ENCODE measurements at regions not wholly inside any gene's neighbourhood (a gene's known extent, or its start where the extent isn't known, plus 50 kb on each side); places are given as distances from the start of the nearest gene placed in this dataset.

DNA sequence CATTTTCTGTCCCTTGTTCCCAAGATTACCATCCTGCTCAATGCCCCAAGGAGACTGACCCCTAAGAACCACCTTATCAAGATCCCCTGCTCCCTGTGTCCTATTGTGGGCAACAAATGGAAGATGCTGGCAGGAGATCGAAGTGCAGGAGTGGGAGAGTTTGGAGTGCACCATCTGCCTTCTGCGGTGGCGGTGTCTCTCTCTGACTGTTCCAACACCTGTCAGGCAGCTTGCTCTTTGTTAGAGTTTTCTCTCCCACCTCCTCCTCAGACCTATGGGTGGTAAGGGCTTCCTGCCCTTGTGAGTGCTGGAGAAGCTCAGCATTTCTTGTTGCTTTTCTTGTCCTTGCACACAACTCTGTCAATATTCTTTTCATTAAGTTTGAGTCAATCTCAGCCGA, 64.1 kb upstream of the SPHKAP start:
- TF ChIP-seq, protein P1, sequence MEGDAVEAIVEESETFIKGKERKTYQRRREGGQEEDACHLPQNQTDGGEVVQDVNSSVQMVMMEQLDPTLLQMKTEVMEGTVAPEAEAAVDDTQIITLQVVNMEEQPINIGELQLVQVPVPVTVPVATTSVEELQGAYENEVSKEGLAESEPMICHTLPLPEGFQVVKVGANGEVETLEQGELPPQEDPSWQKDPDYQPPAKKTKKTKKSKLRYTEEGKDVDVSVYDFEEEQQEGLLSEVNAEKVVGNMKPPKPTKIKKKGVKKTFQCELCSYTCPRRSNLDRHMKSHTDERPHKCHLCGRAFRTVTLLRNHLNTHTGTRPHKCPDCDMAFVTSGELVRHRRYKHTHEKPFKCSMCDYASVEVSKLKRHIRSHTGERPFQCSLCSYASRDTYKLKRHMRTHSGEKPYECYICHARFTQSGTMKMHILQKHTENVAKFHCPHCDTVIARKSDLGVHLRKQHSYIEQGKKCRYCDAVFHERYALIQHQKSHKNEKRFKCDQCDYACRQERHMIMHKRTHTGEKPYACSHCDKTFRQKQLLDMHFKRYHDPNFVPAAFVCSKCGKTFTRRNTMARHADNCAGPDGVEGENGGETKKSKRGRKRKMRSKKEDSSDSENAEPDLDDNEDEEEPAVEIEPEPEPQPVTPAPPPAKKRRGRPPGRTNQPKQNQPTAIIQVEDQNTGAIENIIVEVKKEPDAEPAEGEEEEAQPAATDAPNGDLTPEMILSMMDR (IDR thresholded peaks at IDR 0.05): no peak
- TF ChIP-seq POLR2A (IDR thresholded peaks at IDR 0.05): no peak
